CD4-positive, alpha-beta memory T cell (primary cell): ENCODE measurements at regions not wholly inside any gene's neighbourhood (a gene's known extent, or its start where the extent isn't known, plus 50 kb on each side); places are given as distances from the start of the nearest gene placed in this dataset.

ENCODE experiments used
- CTCF ChIA-PET: fragments of 350-600 bp; sonication (Branson Sonifier 250); formaldehyde crosslinking; loops from one replicate; lab custom pipeline; 2021; ENCODE audit warnings: inconsistent platforms; ENCODE audit not compliant: partially characterized antibody; lab: Charles Lee
- POLR2A ChIA-PET: fragments of 350-600 bp; sonication (Branson Sonifier 250); formaldehyde crosslinking; loops from one replicate; lab custom pipeline; 2021; ENCODE audit not compliant: partially characterized antibody; lab: Charles Lee
- DNase-seq, 5 donors: peaks; one replicate each; pipeline versions ENCODE4 v3.0.0 to v3.0.0-alpha.2; 2020 to 2022; ENCODE audit warnings: mixed read lengths in 1 of 5
- H3K27ac ChIP-seq: one replicate; pipeline ENCODE4 v1.7.0; 2013; ENCODE audit warnings: low read depth, low read length
- H3K27me3 ChIP-seq: 2 replicates; pipeline ENCODE4 v1.7.0; 2013; ENCODE audit warnings: mild to moderate bottlenecking, low read length, moderate library complexity; ENCODE audit not compliant: insufficient read depth
- H3K36me3 ChIP-seq: 2 replicates; pipeline ENCODE4 v1.7.0; 2013; ENCODE audit warnings: mild to moderate bottlenecking, low read length, moderate library complexity; ENCODE audit not compliant: insufficient read depth
- H3K4me1 ChIP-seq: 2 replicates; pipeline ENCODE4 v1.7.0; 2013; ENCODE audit warnings: mild to moderate bottlenecking, low read length, moderate library complexity; ENCODE audit not compliant: insufficient read depth
- H3K4me3 ChIP-seq, 2 donors: one replicate each; pipeline ENCODE4 v1.7.0; 2013; ENCODE audit warnings: low read length in 2 of 2, mild to moderate bottlenecking in 1 of 2
- H3K9me3 ChIP-seq, 2 donors: one replicate each; pipeline ENCODE4 v1.7.0; 2013; ENCODE audit warnings: low read length in 2 of 2, control low read depth in 1 of 2; ENCODE audit not compliant: control insufficient read depth in 1 of 2
- H3K27ac Mint-ChIP-seq, 7 donors: one replicate each; pipeline ENCODE4 v1.8.0; 2020 to 2021; ENCODE audit warnings: mixed read lengths in 7 of 7, mild to moderate bottlenecking in 6 of 7, inconsistent platforms in 3 of 7, moderate library complexity in 3 of 7
- H3K27me3 Mint-ChIP-seq, 2 donors: one replicate each; pipeline ENCODE4 v1.8.0; 2020 to 2021; ENCODE audit warnings: mixed read lengths in 2 of 2
- H3K36me3 Mint-ChIP-seq, 2 donors: one replicate each; pipeline ENCODE4 v1.8.0; 2020 to 2021; ENCODE audit warnings: mixed read lengths in 2 of 2, inconsistent platforms in 1 of 2, mild to moderate bottlenecking in 1 of 2
- H3K4me1 Mint-ChIP-seq, 4 donors: one replicate each; pipeline ENCODE4 v1.8.0; 2020 to 2021; ENCODE audit warnings: mixed read lengths in 4 of 4, mild to moderate bottlenecking in 1 of 4
- H3K4me3 Mint-ChIP-seq, 8 donors: one replicate each; pipeline ENCODE4 v1.8.0; 2020 to 2021; ENCODE audit warnings: mixed read lengths in 8 of 8, mild to moderate bottlenecking in 7 of 8, moderate library complexity in 6 of 8, inconsistent platforms in 3 of 8
- H3K9me3 Mint-ChIP-seq, 8 donors: one replicate each; pipeline ENCODE4 v1.8.0; 2020 to 2021; ENCODE audit warnings: mixed read lengths in 8 of 8, mild to moderate bottlenecking in 5 of 8, inconsistent platforms in 3 of 8, moderate library complexity in 1 of 8
- intact Hi-C: fragments of 100-400 bp; cut with micrococcal nuclease; formaldehyde crosslinking; loops from one replicate; pipeline ENCODE4 v1.15.1; 2023

DNA sequence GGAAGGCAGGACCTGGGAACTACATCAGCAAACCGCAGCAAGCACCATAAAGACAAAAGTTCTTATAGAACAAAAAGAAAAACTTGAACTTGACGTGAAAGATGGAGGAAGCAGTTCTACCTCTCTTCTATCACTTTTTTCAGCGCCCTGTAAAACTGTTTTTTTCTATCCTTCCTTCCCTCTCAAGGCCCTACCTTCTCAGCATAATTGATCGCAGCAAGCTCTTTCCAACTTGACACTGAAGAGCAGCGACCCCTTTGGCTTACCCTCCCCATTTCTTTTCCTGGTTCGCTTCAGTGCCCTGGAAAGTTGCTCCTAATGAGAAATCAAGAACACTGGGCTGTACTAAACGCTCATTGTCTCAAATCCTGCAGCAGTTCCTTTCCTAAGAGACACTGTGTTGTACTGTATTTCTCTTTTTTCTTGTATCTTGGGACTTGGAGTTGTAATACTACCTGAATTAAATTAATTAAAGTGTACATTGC, 150.6 kb upstream of the SLC4A4 start:
- Mint-ChIP-seq H3K9me3 (no peaks in the 10 kb centered on the region), H3K27me3 (peaks cover 13 to 35% of the 10 kb centered on the region in 2 donors), H3K27ac (peak overlapping the region in 5 of 7 donors; percentile 14 to 68 (median 36)), H3K4me1 (peaks cover 16 to 34% (median 23%) of the 10 kb centered on the region in 4 donors), H3K4me3 (peak overlapping the region; percentile 78 to 89 (median 85)), H3K36me3 (peaks cover 0 to 3% of the 10 kb centered on the region in 2 donors)
- ChIA-PET CTCF (no interaction called here), POLR2A (no interaction called here)
- peaks cover 21% of the 10 kb centered on the region for H3K4me1 ChIP-seq
- H3K4me3 ChIP-seq = peak overlapping the region in 1 of 2 donors; percentile 43
- H3K27me3 ChIP-seq = peaks cover 13% of the 10 kb centered on the region
- peak in 1 of 5 donors; percentile 6 for DNase-seq
- intact Hi-C loops = loop anchor here (10.0 kb wide), 1 partner anchor 367 kb away; no protein-coding TSS in a partner anchor
- no peaks in the 10 kb centered on the region for H3K36me3 ChIP-seq
- no peak overlapping the region for H3K27ac ChIP-seq
- no peaks in the 10 kb centered on the region for H3K9me3 ChIP-seq

DNA sequence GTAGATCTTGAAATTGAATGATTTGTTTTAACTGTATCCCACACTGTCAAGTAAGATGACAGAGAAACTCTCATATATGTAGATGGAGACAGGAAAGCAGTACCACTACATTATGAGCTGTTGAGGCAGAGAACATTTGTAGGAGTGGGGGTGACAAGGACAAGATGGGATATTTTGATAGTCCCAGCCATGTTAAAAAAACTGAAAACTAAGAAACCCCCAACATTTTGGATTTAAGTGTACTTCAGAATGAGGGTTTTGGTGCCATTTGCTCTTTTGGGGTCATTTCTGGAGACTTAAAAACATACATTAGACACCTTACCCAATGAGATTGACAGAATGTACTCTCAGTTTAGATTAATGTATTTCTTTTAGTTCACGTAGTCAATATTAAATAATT, 149.9 kb upstream of the SLC4A4 start:
- Mint-ChIP-seq H3K27me3 (peaks cover 13 to 39% of the 10 kb centered on the region in 2 donors), H3K36me3 (peaks cover 0 to 3% of the 10 kb centered on the region in 2 donors), H3K9me3 (no peaks in the 10 kb centered on the region), H3K4me1 (peaks cover 16 to 34% (median 23%) of the 10 kb centered on the region in 4 donors), H3K4me3 (peak overlapping the region in 5 of 8 donors; percentile 78 to 89 (median 85)), H3K27ac (peak overlapping the region in 4 of 7 donors; percentile 5 to 65 (median 46))
- H3K27me3 ChIP-seq = peaks cover 13% of the 10 kb centered on the region
- no peak overlapping the region for H3K27ac ChIP-seq
- no peak overlapping the region for H3K4me3 ChIP-seq
- ChIA-PET POLR2A (no interaction called here), CTCF (no interaction called here)
- H3K36me3 ChIP-seq = no peaks in the 10 kb centered on the region
- intact Hi-C loops = loop anchor here (10.0 kb wide), 1 partner anchor 366 kb away; no protein-coding TSS in a partner anchor
- peaks cover 21% of the 10 kb centered on the region for H3K4me1 ChIP-seq
- no peaks in the 10 kb centered on the region for H3K9me3 ChIP-seq
- DNase-seq = no peak

DNA sequence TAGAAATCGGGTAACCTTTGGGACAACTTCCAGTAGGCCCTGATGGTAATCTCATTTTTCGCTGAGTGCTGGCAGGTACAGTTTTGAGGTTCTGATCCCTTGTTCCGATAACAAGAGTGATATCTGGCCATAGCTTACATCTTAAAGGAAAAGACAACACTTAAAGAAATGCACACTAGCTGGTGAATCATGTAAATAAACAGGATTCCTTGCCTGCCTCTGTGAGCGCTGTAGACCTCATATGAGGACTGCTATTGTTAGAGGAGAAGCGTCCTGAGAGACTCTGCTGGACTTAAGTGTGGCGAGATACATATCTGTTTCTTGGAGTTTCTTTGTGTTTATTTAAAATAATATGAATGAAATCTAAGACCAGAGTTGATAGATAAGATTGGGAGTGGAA, 149.3 kb upstream of the SLC4A4 start:
- H3K27ac Mint-ChIP-seq = no peak overlapping the region
- H3K36me3 Mint-ChIP-seq = peaks cover 0 to 3% of the 10 kb centered on the region in 2 donors
- no peak for DNase-seq
- peaks cover 12 to 29% (median 18%) of the 10 kb centered on the region in 4 donors for H3K4me1 Mint-ChIP-seq
- Histone ChIP-seq H3K27ac (no peak overlapping the region), H3K4me3 (no peak overlapping the region), H3K36me3 (no peaks in the 10 kb centered on the region), H3K4me1 (peaks cover 21% of the 10 kb centered on the region), H3K9me3 (no peaks in the 10 kb centered on the region), H3K27me3 (peaks cover 13% of the 10 kb centered on the region)
- peaks cover 11 to 35% of the 10 kb centered on the region in 2 donors for H3K27me3 Mint-ChIP-seq
- ChIA-PET CTCF (no interaction called here), POLR2A (no interaction called here)
- H3K4me3 Mint-ChIP-seq = peak overlapping the region in 1 of 8 donors; percentile 4
- H3K9me3 Mint-ChIP-seq = no peaks in the 10 kb centered on the region
- intact Hi-C loops = loop anchor here (10.0 kb wide), 1 partner anchor 365 kb away; no protein-coding TSS in a partner anchor

DNA sequence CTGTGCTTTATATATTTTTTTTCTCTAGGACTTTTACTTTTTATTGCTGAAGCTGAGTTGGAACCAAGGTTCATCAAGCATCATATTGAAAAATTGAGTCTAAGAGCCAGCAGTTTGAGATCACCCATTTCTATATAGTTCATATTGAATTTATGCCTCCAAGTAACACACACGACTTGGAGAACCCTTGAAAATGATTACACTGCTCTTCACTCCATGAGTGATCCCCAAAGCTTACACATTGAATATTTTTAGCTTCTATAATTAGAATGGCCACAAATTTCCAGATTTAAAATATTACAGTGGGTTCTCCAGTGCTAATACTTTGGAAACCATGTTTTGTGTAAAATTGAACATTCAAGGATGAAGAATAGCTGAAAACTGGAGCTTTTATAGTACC, 144.4 kb upstream of the SLC4A4 start:
- H3K9me3 Mint-ChIP-seq = no peaks in the 10 kb centered on the region
- POLR2A ChIA-PET = no interaction called here
- peaks cover 6 to 12% (median 10%) of the 10 kb centered on the region in 4 donors for H3K4me1 Mint-ChIP-seq

DNA sequence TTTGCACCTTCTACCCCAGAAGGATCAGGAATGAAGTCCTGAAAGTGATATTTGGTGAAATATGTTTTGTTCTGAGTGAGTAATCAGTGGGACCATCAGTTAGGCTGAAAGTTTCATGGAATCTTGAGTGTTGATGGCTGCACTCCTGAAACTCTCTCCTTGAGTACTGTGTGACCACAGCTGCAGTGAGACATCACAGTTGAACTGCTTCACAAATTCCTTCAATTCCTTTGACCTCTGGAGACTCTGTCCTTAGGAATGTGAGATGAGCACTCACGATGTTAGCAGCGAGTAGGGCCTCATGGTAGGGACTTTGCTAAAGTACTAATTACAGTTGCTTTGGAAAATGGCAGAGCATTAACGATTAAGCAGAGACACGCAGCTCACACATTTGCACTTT, 142.9 kb upstream of the SLC4A4 start:
- H3K27me3 ChIP-seq = no peaks in the 10 kb centered on the region
- no peaks in the 10 kb centered on the region for H3K36me3 Mint-ChIP-seq
- H3K4me3 Mint-ChIP-seq = peak overlapping the region in 1 of 8 donors; percentile 38
- no peaks in the 10 kb centered on the region for H3K9me3 Mint-ChIP-seq
- no peak overlapping the region for H3K27ac Mint-ChIP-seq
- DNase-seq = no peak
- no peaks in the 10 kb centered on the region for H3K9me3 ChIP-seq
- ChIA-PET POLR2A (no interaction called here), CTCF (interaction anchor here (1.3 to 2.4 kb wide), 2 partner anchors 10 to 11 kb away, joined by 3 to 9 read pairs; no protein-coding TSS in a partner anchor)
- no peaks in the 10 kb centered on the region for H3K36me3 ChIP-seq
- H3K27me3 Mint-ChIP-seq = peaks cover 6 to 12% of the 10 kb centered on the region in 2 donors
- no peak overlapping the region for H3K4me3 ChIP-seq
- H3K27ac ChIP-seq = no peak overlapping the region
- peaks cover 15% of the 10 kb centered on the region for H3K4me1 ChIP-seq
- intact Hi-C loops = no loop called here
- peaks cover 6 to 21% (median 15%) of the 10 kb centered on the region in 4 donors for H3K4me1 Mint-ChIP-seq

More for the DNA sequence above, 144.4 kb upstream of the SLC4A4 start:
- CTCF ChIA-PET = interaction anchor here (1.7 to 2.4 kb wide), 3 partner anchors 10 to 521 kb away, joined by 3 to 9 read pairs (median 5); no protein-coding TSS in a partner anchor
- Histone ChIP-seq H3K4me3 (no peak overlapping the region), H3K27ac (no peak overlapping the region), H3K4me1 (peaks cover 9% of the 10 kb centered on the region), H3K9me3 (no peaks in the 10 kb centered on the region), H3K27me3 (no peaks in the 10 kb centered on the region), H3K36me3 (no peaks in the 10 kb centered on the region)
- DNase-seq = no peak
- Mint-ChIP-seq H3K4me3 (no peak overlapping the region), H3K36me3 (no peaks in the 10 kb centered on the region), H3K27me3 (peaks cover 6 to 20% of the 10 kb centered on the region in 2 donors), H3K27ac (no peak overlapping the region)
- intact Hi-C loops = no loop called here

DNA sequence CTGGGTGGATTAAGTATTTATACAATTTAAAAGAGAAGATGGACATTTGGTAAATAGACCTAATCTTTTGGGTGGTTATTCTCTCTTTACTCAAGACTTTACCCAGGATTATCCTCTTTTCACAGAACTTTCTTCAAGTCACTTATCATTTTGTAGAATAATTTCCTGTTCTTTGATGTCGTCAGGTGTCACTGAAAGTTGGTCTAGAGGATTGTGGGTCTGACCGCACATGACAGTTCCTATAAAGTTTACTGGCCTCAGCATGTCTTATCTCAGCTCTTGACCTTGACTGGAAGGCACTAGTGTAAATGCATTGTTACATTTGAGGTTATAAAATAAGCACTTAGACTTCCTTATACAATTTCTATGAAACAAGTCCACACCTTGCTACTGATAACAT, 139.9 kb upstream of the SLC4A4 start:
- Histone ChIP-seq H3K27ac (no peak overlapping the region), H3K9me3 (no peaks in the 10 kb centered on the region), H3K27me3 (no peaks in the 10 kb centered on the region), H3K36me3 (no peaks in the 10 kb centered on the region), H3K4me3 (no peak overlapping the region), H3K4me1 (peaks cover 15% of the 10 kb centered on the region)
- peak in 4 of 5 donors; percentile 18 to 40 (median 30) for DNase-seq
- ChIA-PET CTCF (interaction anchor here (1.4 kb wide), 1 partner anchor 14 kb away, joined by 5 read pairs; no protein-coding TSS in a partner anchor), POLR2A (no interaction called here)
- H3K27ac Mint-ChIP-seq = peak overlapping the region in 3 of 7 donors; percentile 16 to 35 (median 31)
- intact Hi-C loops = no loop called here
- H3K9me3 Mint-ChIP-seq = no peaks in the 10 kb centered on the region
- peaks cover 6 to 21% (median 15%) of the 10 kb centered on the region in 4 donors for H3K4me1 Mint-ChIP-seq
- H3K27me3 Mint-ChIP-seq = peaks cover 5 to 8% of the 10 kb centered on the region in 2 donors
- no peaks in the 10 kb centered on the region for H3K36me3 Mint-ChIP-seq
- peak overlapping the region in 2 of 8 donors; percentile 25 to 48 for H3K4me3 Mint-ChIP-seq

DNA sequence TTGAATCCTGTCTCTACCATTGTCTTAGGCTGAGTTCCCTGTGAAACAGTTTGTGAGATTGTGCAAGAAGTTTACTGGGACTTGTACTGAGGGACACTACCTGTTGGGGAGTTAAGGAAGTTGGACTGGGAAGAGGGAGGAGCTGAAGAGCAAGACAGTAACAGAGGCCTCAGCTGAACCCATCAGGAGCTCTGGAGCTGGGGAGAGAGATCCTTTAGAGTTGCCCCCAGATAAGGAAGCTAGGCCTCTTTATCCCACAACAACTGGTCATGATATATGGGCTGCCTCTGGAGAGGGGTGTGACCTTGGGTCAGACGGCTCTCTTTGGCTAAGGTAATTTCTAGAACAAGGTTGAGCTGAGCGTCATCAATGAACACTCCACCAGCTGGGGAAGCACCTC, 137.8 kb upstream of the SLC4A4 start:
- no peaks in the 10 kb centered on the region for H3K9me3 Mint-ChIP-seq
- Histone ChIP-seq H3K4me1 (peaks cover 15% of the 10 kb centered on the region), H3K4me3 (no peak overlapping the region), H3K27ac (no peak overlapping the region), H3K27me3 (no peaks in the 10 kb centered on the region), H3K36me3 (no peaks in the 10 kb centered on the region), H3K9me3 (no peaks in the 10 kb centered on the region)
- no peak overlapping the region for H3K4me3 Mint-ChIP-seq
- CTCF ChIA-PET = no interaction called here
- H3K4me1 Mint-ChIP-seq = peaks cover 6 to 21% (median 15%) of the 10 kb centered on the region in 4 donors
- no peaks in the 10 kb centered on the region for H3K36me3 Mint-ChIP-seq
- DNase-seq = no peak
- peak overlapping the region in 1 of 7 donors; percentile 49 for H3K27ac Mint-ChIP-seq
- POLR2A ChIA-PET = no interaction called here
- peaks cover 2% of the 10 kb centered on the region in 2 donors for H3K27me3 Mint-ChIP-seq
- intact Hi-C loops = no loop called here
